ENCODE measurements at regions not wholly inside any gene's neighbourhood (a gene's known extent, or its start where the extent isn't known, plus 50 kb on each side); places are given as distances from the start of the nearest gene placed in this dataset.

GRCh38 chr6:48188158-48188557 is 77.2 kb upstream of the PTCHD4 start:
- no peak for TF ChIP-seq EZH2 (IDR thresholded peaks at IDR 0.05; ENCODE audit: low read depth)
- TF ChIP-seq, protein P1, sequence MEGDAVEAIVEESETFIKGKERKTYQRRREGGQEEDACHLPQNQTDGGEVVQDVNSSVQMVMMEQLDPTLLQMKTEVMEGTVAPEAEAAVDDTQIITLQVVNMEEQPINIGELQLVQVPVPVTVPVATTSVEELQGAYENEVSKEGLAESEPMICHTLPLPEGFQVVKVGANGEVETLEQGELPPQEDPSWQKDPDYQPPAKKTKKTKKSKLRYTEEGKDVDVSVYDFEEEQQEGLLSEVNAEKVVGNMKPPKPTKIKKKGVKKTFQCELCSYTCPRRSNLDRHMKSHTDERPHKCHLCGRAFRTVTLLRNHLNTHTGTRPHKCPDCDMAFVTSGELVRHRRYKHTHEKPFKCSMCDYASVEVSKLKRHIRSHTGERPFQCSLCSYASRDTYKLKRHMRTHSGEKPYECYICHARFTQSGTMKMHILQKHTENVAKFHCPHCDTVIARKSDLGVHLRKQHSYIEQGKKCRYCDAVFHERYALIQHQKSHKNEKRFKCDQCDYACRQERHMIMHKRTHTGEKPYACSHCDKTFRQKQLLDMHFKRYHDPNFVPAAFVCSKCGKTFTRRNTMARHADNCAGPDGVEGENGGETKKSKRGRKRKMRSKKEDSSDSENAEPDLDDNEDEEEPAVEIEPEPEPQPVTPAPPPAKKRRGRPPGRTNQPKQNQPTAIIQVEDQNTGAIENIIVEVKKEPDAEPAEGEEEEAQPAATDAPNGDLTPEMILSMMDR (conservative IDR thresholded peaks at IDR 0.05) = no peak

Data from PC-9 (cell line).